Muscle layer of colon (tissue), 2 donors: ENCODE measurements at regions not wholly inside any gene's neighbourhood (a gene's known extent, or its start where the extent isn't known, plus 50 kb on each side); places are given as distances from the start of the nearest gene placed in this dataset.
"Not testable (repeated sequence)": the region's sequence is repeated elsewhere in the genome, so short reads cannot be mapped to it uniquely, and the experiment has no call there.

Source experiments
- H3K27ac ChIP-seq: one replicate; pipeline ENCODE4 v1.7.0; 2013; ENCODE audit warnings: low read depth, mild to moderate bottlenecking, low read length, moderate library complexity
- H3K27me3 ChIP-seq, 2 donors: one replicate each; pipeline ENCODE4 v1.7.0; 2013; ENCODE audit warnings: low read length in 2 of 2, mild to moderate bottlenecking in 2 of 2; ENCODE audit not compliant: insufficient read depth in 2 of 2, control insufficient read depth in 1 of 2
- H3K36me3 ChIP-seq: one replicate; pipeline ENCODE4 v1.7.0; 2013; ENCODE audit warnings: mild to moderate bottlenecking, low read length; ENCODE audit not compliant: insufficient read depth
- H3K4me1 ChIP-seq: one replicate; pipeline ENCODE4 v1.7.0; 2013; ENCODE audit warnings: mild to moderate bottlenecking, low read length; ENCODE audit not compliant: insufficient read depth
- H3K4me3 ChIP-seq, 2 donors: one replicate each; pipeline ENCODE4 v1.7.0; 2013; ENCODE audit warnings: low read length in 2 of 2, low read depth in 1 of 2, mild to moderate bottlenecking in 1 of 2, moderate library complexity in 1 of 2
- H3K9ac ChIP-seq: one replicate; pipeline ENCODE4 v1.7.0; 2013; ENCODE audit warnings: low read length
- H3K9me3 ChIP-seq: one replicate; pipeline ENCODE4 v1.7.0; 2013; ENCODE audit warnings: mild to moderate bottlenecking, low read length
- donor health status: abdominal sarcoma.
- donor health status: Adenocarcinoma of cecum.

DNA sequence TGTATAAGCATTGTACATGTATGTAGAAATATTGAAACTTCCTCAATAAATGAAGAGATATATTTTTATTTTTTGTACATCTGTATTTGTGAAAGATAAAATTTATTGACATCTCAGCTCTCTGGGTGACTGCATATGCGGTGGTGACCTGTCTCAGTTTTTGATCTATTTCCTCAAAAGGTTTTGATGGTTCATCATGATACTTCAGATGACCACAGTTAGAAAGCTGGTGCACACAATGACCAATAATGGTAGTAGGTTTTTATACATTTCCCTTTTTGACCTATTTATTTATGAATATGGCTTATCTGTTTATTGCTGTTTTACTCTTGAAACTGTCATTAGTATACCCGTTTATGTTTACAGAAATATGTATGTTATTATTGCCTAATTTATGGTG is 549.6 kb upstream of the CHD1 start:
- H3K9me3 ChIP-seq, H3K9ac ChIP-seq, H3K4me3 ChIP-seq, H3K4me1 ChIP-seq, H3K36me3 ChIP-seq, H3K27me3 ChIP-seq, H3K27ac ChIP-seq: not testable (repeated sequence)

GRCh38 chr5:99473328-99473727 is 544.5 kb upstream of the CHD1 start:
- not testable (repeated sequence) for H3K27ac ChIP-seq, H3K36me3 ChIP-seq, H3K4me1 ChIP-seq, H3K4me3 ChIP-seq, H3K9ac ChIP-seq, H3K27me3 ChIP-seq, H3K9me3 ChIP-seq

DNA sequence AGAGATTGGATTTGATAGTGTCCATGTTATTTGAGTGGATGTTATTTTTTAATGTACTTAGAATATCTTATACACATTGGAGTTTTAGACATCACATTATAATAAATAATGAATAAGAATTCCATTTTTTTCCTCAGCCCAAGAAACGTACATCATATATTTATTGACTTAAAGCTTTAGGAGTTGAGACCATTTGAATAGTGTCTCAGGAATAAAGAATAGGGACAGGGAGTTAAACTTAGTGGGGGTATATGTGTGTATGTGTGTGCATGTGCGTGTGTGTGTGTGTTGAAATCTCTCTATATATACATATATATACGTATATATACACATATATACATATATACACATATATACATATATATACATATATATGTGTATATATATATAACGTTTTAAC is 542.9 kb upstream of the CHD1 start:
- not testable (repeated sequence) for H3K9me3 ChIP-seq, H3K27me3 ChIP-seq, H3K27ac ChIP-seq, H3K36me3 ChIP-seq, H3K4me1 ChIP-seq, H3K9ac ChIP-seq, H3K4me3 ChIP-seq

DNA sequence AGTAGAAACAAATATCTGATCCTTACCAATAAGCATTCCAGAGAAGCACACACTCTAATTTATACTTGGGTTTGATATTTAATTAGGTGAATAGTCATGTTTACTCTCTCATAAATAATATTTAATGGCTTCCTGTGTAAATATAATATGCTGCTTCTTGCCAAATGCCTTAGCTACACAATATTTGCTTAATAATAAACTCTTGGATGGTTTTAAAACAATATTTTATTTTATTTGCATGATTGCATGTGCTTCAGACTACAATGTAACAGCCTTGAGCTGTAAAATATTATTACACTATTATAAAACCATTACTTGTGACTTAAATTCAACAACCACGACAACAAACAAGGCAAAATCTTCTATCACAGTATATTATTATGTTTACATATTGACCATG is 542.4 kb upstream of the CHD1 start:
- H3K27ac ChIP-seq, H3K9me3 ChIP-seq, H3K4me3 ChIP-seq, H3K9ac ChIP-seq, H3K4me1 ChIP-seq, H3K36me3 ChIP-seq, H3K27me3 ChIP-seq: not testable (repeated sequence)

- not testable (repeated sequence) for H3K9ac ChIP-seq, H3K27ac ChIP-seq
These were observed 541.8 kb upstream of the CHD1 start for GRCh38 chr5:99470636-99471035.

GRCh38 chr5:99460701-99461100 is 531.9 kb upstream of the CHD1 start:
- H3K9me3 ChIP-seq, result no peaks in the 10 kb centered on the region
- no peak overlapping the region for H3K9ac ChIP-seq
- H3K27me3 ChIP-seq, result no peaks in the 10 kb centered on the region
- H3K27ac ChIP-seq, result no peak overlapping the region
- no peaks in the 10 kb centered on the region for H3K36me3 ChIP-seq
- H3K4me1 ChIP-seq, result no peaks in the 10 kb centered on the region
- no peak overlapping the region for H3K4me3 ChIP-seq

More at GRCh38 chr5:99470636-99471035, 541.8 kb upstream of the CHD1 start:
- not testable (repeated sequence) for H3K4me1 ChIP-seq, H3K4me3 ChIP-seq, H3K36me3 ChIP-seq, H3K27me3 ChIP-seq, H3K9me3 ChIP-seq

DNA sequence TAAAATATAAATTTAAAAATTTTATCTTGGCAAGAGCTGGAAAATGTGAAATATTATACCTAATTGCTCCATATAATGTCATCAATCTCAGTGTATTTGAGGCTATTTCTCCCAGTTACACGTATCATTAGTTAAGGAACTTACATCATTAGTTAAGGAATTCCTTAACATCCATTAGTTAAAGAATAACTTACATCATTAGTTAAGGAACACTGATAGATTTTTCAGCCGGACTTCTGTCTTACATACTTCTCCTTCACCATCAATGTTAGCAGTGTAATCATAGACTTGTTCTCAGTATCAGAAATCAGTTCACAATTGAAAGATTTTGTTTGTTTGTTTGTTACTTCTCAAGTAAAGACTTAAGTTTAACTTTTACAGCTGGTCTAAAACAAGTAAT is 524.4 kb upstream of the CHD1 start:
- Histone ChIP-seq H3K4me1 (no peaks in the 10 kb centered on the region), H3K27ac (no peak overlapping the region), H3K9ac (no peak overlapping the region), H3K36me3 (no peaks in the 10 kb centered on the region), H3K27me3 (no peaks in the 10 kb centered on the region), H3K4me3 (no peak overlapping the region), H3K9me3 (no peaks in the 10 kb centered on the region)

GRCh38 chr5:99449786-99450185 is 521.0 kb upstream of the CHD1 start:
- Histone ChIP-seq H3K9me3 (no peaks in the 10 kb centered on the region), H3K36me3 (no peaks in the 10 kb centered on the region), H3K27me3 (no peaks in the 10 kb centered on the region), H3K9ac (no peak overlapping the region), H3K4me1 (no peaks in the 10 kb centered on the region), H3K27ac (no peak overlapping the region), H3K4me3 (no peak overlapping the region)

DNA sequence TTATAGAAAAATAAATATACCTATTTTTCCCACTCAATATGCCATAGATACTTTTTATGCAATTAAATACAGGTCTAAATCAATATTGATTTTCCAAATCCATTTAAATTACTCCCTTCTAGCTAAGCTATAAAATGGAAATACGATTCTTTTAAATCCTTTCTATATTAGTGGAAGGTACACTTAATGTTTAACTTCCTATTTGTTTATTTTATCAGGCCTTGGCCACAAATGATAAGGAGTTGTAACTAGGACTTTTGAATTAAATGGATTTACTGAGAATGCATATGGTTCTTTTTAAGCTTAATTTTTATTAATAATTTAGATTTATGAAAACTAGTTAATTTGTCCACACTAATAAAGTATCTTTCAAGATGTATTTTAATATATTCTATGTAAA is 517.0 kb upstream of the CHD1 start:
- H3K27me3 ChIP-seq, result no peaks in the 10 kb centered on the region

GRCh38 chr5:99441235-99441634 is 512.4 kb upstream of the CHD1 start:
- Histone ChIP-seq H3K27me3 (no peaks in the 10 kb centered on the region), H3K4me1 (peaks cover 7% of the 10 kb centered on the region), H3K9me3 (no peaks in the 10 kb centered on the region), H3K27ac (no peak overlapping the region), H3K9ac (no peak overlapping the region), H3K36me3 (no peaks in the 10 kb centered on the region), H3K4me3 (no peak overlapping the region)

More for the DNA sequence above, 517.0 kb upstream of the CHD1 start:
- Histone ChIP-seq H3K4me1 (no peaks in the 10 kb centered on the region), H3K9me3 (no peaks in the 10 kb centered on the region), H3K9ac (no peak overlapping the region), H3K36me3 (no peaks in the 10 kb centered on the region), H3K27ac (no peak overlapping the region), H3K4me3 (no peak overlapping the region)

DNA sequence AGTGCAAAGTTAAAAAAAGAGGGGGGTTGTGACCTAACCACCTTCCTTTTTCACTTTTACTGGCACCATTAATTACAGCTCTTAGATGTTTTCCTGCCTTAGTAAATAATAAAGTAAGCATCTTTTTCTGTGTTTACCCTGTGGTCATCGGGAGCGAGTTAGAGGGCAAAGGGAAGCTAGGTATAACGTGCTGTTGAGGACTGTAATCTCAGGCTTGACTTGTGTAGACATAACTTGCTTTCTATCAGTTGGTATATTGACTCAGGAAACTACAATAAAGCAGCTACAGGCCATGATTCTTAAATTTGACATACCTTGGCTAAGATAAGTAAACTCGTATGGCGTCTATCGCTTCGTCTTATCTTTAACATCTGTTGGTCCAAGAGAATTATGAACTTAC is 509.8 kb upstream of the CHD1 start:
- no peak overlapping the region for H3K27ac ChIP-seq
- no peaks in the 10 kb centered on the region for H3K27me3 ChIP-seq
- no peaks in the 10 kb centered on the region for H3K9me3 ChIP-seq
- no peaks in the 10 kb centered on the region for H3K36me3 ChIP-seq
- no peak overlapping the region for H3K4me3 ChIP-seq
- no peak overlapping the region for H3K9ac ChIP-seq
- H3K4me1 ChIP-seq, result peaks cover 7% of the 10 kb centered on the region

GRCh38 chr5:99437986-99438385 is 509.2 kb upstream of the CHD1 start:
- Histone ChIP-seq H3K9me3 (no peaks in the 10 kb centered on the region), H3K4me3 (no peak overlapping the region), H3K9ac (no peak overlapping the region), H3K27me3 (no peaks in the 10 kb centered on the region), H3K36me3 (no peaks in the 10 kb centered on the region), H3K27ac (no peak overlapping the region), H3K4me1 (peaks cover 7% of the 10 kb centered on the region)

DNA sequence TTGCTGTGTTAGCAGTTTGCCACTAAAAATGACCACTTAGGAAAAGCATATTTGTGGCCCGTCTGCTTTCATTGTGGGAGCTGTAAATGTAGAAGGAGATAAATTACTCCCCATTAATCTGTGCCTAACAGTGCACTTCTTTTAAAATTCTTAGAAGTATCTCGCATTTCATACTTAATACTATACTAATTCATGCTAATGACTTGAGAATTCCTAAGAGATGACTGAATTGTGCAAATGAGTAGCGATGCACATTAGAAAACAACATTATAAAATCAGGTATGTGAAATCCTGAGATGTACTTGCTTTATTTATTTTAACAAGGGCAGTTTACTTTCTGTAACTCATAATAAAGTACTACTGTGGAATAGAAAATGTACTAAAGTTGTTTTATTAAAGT is 494.6 kb upstream of the CHD1 start:
- not testable (repeated sequence) for H3K9me3 ChIP-seq, H3K27ac ChIP-seq, H3K27me3 ChIP-seq, H3K9ac ChIP-seq, H3K36me3 ChIP-seq, H3K4me1 ChIP-seq, H3K4me3 ChIP-seq
